Sciatic nerve (tissue), 2 donors: ENCODE measurements at regions not wholly inside any gene's neighbourhood (a gene's known extent, or its start where the extent isn't known, plus 50 kb on each side); places are given as distances from the start of the nearest gene placed in this dataset.
"Not testable (repeated sequence)": the region's sequence is repeated elsewhere in the genome, so short reads cannot be mapped to it uniquely, and the experiment has no call there.

Source experiments
- ATAC-seq: fragments of 200-7000 bp; cut with Tn5 transposase; one replicate; pipeline ENCODE4 v1.9.1; 2020; ENCODE audit warnings: mild to moderate bottlenecking, moderate library complexity
- DNase-seq: peaks from one replicate; pipeline ENCODE4 v3.0.0-alpha.2; 2020; ENCODE audit warnings: low spot score
- intact Hi-C: fragments of 100-400 bp; cut with DNase I; formaldehyde crosslinking; loops from one replicate; pipeline ENCODE4 v1.14.2; 2022
- donor health status: DM: no; HTN: no; CAD: no.
- donor health status: DM: no; HTN: no; CAD: no.

- intact Hi-C loops, result no loop called here
- ATAC-seq, result no peak
- DNase-seq, result no peak
Measured at GRCh38 chr11:103749158-103749557, 287.3 kb upstream of the DDI1 start.

- ATAC-seq (no peak), DNase-seq (no peak)
- intact Hi-C loops, result no loop called here
Measured at GRCh38 chr11:103768816-103769215, 267.6 kb upstream of the DDI1 start.

- intact Hi-C loops, result no loop called here
- ATAC-seq, result peak; percentile 94
Measured at GRCh38 chr11:103773059-103773458, 263.4 kb upstream of the DDI1 start.

DNA sequence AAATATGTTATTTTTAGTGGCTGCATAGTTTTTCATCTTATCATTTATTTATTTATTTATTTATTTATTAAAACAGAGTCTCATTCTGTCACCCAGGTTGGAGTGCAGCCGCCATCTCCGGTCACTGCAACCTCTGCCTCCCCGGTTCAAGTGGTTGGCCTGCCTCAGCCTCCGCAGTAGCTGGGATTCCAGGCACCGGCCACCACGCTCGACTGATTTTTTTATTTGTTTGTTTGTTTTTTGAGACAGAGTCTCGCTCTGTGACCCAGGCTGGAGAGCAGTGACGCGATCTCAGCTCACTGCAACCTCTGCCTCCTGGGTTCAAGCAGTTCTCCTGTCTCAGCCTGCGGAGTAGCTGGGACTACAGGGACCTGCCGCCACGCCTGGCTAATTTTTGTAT is 262.9 kb upstream of the DDI1 start:
- intact Hi-C loops, result no loop called here
- ATAC-seq (no peak), DNase-seq (no peak)

More at GRCh38 chr11:103773059-103773458, 263.4 kb upstream of the DDI1 start:
- DNase-seq, result no peak

DNA sequence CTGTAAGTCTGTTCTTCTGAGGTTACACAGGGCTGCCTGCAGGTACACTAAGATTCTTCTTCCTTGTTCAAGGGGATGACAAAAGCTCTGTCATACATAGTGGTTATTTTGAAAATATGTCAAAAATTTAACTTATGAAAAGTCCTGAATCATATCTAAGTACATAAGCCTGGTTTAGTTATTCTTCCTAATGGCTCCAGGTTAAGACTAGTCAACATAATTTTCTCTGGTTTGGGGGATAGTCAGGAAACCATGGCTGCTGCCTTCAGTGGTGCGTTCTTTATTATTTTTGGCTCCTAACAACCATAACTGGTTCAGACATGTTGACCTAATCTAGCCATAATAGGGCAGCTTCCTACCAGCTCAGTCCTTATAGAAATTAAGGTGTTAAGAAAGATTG is 257.4 kb upstream of the DDI1 start:
- ATAC-seq (no peak), DNase-seq (no peak)
- intact Hi-C loops, result no loop called here

- intact Hi-C loops, result no loop called here
- ATAC-seq, result no peak
- DNase-seq, result no peak
Measured at GRCh38 chr11:103789952-103790351, 246.5 kb upstream of the DDI1 start.

- DNase-seq (no peak), ATAC-seq (peak; percentile 88)
- intact Hi-C loops, result no loop called here
Measured at GRCh38 chr11:103792981-103793468, 243.4 kb upstream of the DDI1 start.

DNA sequence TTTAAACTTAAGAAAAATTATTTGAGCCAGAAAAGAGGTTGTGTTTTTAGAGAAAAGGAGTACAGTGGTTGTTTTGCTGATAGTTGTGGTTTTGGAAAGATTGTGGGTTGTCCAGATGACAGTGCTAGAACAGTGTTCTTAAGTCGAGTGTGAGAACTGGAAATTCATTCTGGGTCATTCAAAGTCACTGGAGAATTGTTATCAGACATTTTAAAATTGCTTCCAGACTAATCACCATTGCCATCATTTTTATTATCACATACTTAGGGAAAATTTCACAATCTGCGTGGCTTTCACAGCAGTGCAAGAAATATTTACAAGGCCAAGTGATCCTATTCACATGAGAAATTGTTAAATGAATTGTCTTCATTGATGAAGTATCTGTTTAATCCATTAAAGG is 242.2 kb upstream of the DDI1 start:
- ATAC-seq (peak; percentile 77), DNase-seq (no peak)
- intact Hi-C loops, result no loop called here

DNA sequence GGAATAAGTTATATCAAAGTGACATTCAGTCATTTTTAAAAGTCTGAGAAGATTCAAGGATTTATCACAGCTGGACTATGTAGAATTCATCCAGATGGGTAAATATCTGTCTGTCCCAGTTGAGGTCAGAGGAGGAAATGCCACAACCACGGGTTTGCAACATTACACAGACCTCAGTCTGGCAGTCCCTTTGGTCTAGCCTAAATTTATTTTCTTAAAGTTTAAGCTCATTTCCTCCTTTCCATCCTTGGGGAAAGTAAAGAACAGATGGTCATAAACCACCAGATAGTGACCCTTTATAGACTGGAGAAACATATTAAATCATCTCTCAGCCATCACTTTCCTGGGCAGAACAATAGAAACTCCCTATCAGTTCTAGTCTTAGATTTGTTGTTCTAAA is 238.4 kb upstream of the DDI1 start:
- ATAC-seq (no peak), DNase-seq (no peak)
- intact Hi-C loops, result no loop called here

DNA sequence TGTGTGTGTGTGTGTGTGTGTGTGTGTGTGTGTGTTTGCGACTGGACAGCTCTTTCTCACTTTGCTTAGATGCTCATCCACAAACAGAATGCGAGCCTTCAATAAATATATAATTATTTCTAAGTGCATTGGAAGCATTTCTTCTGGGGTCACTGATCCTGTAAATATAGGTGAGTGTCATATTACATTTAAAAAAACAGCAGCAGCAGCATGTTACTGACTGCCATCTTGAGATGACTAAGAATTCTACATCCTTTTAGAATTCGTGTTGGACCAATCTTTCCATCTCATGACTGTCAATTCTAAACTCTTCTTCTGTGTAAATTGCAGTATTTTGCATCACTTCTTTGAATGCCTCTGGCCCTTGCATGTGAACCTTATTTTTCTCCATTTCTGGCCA is 238.0 kb upstream of the DDI1 start:
- ATAC-seq (no peak), DNase-seq (no peak)
- intact Hi-C loops, result no loop called here

DNA sequence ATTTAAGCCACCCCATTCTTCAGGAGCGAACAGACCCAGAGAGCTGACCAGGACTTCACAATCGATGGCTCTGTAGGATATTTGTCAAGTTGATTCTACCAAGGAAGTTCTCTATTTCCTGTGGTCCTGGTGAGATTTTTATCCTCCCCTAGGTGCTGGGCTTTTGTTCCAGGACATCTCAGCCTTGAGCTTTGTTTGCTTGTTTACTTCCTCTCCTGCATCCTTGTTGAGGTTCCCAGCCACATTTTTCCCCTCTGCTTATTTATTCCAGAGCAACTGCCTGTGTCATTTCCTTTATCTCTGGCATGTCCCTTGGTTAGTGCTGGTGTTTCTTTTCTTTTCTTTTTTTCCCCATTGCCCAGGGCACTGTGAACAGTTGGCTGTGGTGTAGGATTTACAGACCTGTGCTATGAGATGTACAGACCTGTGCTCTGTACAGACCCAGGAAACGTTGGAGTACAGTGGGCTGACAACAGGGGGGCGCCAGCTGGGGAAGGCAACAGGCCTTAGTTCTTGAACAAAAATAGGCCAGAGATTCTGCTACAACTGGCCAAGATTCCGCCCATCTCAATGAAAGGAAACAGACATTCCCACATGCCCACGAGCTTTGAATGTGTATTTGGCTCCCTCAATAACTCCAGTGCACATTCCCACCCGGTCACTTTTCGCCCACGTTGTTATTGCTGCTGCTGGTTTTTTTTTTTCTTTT is 235.9 kb upstream of the DDI1 start:
- DNase-seq, result peak; percentile 58
- intact Hi-C loops, result no loop called here
- ATAC-seq, result peak; percentile 61

DNA sequence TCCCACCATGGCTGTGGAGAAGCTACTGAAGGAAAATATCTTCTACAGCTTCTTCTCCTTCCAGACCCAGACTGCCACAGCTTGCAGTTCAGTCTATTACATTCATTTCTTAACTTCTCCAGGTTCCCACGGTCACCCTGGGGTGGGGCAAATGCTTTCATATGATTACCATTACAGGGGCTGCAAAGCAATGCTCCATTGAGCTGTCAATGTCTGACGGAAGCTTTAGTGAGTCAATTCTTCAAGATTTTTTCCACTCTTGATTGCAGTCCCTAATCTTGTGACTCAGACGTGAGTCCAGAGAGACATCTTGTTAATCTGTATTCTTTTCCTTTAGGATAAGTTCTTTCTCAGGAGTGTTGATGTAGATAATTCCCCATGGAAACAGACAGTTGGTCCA is 233.4 kb upstream of the DDI1 start:
- DNase-seq (no peak), ATAC-seq (no peak)
- intact Hi-C loops, result no loop called here

DNA sequence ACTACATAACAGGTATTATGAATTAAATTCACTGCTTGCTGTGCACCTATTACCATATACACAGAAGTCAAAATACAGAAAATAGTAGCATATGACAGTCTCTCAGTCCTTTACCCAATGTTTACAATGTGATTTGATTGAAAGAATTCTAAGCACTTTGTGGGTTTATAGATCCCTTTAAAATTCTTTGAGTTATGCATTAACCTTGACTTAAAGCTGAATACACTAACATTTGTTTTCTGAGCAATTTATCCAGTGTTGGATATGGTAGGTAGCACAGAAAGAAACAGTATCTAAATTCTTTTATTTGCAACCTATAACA is 230.8 kb upstream of the DDI1 start:
- ATAC-seq (no peak), DNase-seq (no peak)
- intact Hi-C loops, result no loop called here

- intact Hi-C loops, result no loop called here
- ATAC-seq (peak; percentile 87), DNase-seq (no peak)
Measured at GRCh38 chr11:103806130-103806895, 230.1 kb upstream of the DDI1 start.

- ATAC-seq (no peak), DNase-seq (no peak)
- intact Hi-C loops, result no loop called here
Measured at GRCh38 chr11:103807806-103808205, 228.6 kb upstream of the DDI1 start.

GRCh38 chr11:103808252-103808651 is 228.2 kb upstream of the DDI1 start:
- intact Hi-C loops, result no loop called here
- DNase-seq (no peak), ATAC-seq (no peak)

DNA sequence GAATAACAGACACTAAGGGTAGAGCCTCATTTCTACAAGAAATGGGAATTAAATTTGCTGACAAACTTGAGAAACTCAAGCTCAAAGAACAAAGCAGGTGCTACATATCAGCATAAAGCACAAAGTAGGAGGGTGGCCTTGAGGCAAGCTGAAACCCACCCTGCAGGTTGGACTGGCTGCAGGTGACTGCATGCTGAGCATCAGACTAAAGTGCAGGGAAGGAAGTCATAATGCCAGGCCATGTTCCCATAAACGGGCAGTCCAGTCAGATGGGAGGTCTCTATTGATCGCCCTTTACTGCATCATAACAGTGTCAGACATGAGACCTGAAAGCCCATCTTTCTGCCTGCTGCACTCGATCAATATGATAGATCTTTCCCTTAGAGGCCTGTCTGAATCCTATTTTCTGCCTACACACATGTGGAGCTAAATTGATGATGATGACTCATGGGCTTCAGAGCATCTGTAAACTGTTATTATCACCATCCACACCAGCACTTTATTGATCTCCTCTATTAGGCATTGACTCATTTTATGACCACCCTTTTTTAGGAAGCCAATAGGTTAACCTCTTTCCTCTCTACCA is 224.5 kb upstream of the DDI1 start:
- no peak for DNase-seq
- intact Hi-C loops, result no loop called here
- ATAC-seq, result no peak

DNA sequence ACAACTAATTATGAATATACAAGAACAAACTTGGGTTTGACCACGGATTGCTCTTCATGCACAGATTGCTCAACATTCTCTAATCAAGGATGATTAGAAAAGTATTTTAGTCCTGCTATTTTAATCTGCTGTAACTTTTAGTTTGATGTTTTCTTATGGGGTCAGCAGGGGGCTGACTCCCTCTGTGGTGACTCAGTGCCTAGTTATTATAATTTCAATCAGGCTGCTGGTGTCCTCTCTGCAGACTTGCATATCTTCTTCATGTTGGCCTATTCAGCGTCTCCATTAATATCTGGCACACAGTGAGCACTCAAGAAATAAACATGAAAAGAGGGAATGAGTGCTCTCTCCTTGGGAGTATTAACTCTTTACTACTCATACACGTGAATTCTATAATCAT is 223.8 kb upstream of the DDI1 start:
- no peak for ATAC-seq
- DNase-seq, result no peak
- intact Hi-C loops, result no loop called here

DNA sequence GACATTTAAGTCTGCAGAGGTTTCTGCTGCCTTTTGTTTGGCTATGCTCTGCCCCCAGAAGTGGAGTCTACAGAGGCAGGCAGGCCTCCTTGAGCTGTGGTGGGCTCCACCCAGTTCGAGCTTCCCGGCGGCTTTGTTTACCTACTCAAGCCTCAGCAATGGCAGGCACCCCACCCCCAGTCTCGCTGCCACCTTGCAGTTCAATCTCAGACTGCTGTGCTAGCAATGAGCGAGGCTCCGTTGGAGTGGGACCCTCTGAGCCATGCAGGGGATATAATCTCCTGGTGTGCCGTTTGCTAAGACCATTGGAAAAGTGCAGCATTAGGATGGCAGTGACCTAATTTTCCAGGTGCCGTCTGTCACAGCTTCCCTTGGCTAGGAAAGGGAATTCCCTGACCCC is 216.1 kb upstream of the DDI1 start:
- ATAC-seq, DNase-seq, intact Hi-C loops: not testable (repeated sequence)

DNA sequence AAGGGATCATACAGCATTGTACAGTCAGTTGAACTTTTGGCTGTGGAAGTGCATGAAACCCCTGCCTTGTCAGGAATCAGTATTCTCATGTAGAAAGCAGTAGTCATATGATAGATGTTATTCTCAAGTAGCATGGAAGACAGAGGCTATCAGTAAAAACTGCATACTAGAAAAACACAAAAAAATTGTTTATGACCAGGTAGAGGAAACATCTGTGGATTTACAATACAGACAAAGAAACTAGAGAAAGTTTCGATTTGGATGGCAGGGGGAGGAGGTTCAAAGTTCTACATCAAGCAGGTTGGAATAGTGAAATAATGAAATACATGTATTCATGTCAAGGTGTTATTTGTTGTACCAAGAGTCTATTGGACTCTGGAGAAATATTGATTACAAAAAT is 212.3 kb upstream of the DDI1 start:
- DNase-seq (no peak), ATAC-seq (no peak)
- intact Hi-C loops, result no loop called here
